GM18511 (cell line): ENCODE measurements at regions not wholly inside any gene's neighbourhood (a gene's known extent, or its start where the extent isn't known, plus 50 kb on each side); places are given as distances from the start of the nearest gene placed in this dataset.
"Not testable (repeated sequence)": the region's sequence is repeated elsewhere in the genome, so short reads cannot be mapped to it uniquely, and the experiment has no call there.

ENCODE experiments used
- ATAC-seq: cut with Tn5 transposase; IDR thresholded peaks from one replicate; pipeline ENCODE4 v1.9.1; 2021; ENCODE audit warnings: mild to moderate bottlenecking, moderate library complexity; ENCODE audit not compliant: unreplicated experiment

DNA sequence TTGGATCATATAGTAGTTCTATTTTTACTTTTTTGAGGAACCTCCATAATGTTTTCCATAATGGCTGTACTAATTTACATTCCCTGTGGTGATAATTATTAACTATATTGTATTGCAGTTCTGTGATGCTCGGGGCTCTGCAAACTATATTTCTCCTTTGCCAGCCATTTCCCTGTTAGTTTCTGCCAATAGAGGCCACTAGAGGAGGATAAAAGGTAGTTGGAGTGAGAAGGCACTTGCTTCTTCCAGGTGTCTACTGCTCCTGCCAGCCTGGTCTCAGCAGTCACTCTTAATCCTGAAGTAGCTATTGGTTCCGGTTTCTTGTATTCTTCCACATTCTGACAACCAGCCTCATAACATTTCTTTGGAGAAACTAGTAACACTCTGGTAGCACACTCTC, 233.9 kb upstream of the GBE1 start:
- no peak for ATAC-seq

DNA sequence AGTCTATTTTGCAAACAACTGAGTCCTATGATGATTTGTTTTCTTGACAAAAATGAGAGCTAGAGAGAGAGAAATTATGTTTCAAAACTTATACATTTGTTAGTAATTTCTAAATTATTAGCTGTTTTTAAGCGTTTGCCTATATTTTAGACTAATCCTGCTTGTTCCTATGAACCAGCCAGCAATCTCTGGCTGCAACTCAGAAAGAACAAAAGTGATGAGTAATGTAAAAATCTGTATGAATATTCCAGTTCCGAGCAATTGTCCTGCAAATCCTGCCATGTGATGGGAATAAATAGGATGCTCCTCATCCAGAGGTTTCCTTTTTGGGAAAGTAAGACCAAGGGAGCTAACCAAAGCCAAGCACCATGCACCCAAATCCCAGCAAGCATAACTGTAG, 228.3 kb upstream of the GBE1 start:
- no peak for ATAC-seq

DNA sequence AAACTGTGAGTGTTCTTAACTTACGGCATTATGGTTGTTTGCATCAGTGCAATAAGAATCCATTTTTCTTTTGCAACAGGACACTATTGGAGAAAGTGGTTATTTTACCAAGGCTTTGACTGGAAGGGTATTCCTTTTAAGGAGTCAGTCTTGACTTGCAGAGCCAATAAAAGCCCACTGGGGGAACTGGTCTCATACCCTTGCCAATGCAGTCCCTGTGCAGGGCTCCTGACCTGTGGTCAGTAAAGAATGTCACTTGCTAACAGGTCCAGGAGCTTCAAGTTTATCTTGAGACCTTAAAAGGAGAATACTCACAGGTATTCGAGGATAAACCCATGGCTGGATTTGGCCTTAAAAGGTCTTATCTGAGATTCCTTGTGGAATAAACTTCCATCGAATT, 227.8 kb upstream of the GBE1 start:
- no peak for ATAC-seq

DNA sequence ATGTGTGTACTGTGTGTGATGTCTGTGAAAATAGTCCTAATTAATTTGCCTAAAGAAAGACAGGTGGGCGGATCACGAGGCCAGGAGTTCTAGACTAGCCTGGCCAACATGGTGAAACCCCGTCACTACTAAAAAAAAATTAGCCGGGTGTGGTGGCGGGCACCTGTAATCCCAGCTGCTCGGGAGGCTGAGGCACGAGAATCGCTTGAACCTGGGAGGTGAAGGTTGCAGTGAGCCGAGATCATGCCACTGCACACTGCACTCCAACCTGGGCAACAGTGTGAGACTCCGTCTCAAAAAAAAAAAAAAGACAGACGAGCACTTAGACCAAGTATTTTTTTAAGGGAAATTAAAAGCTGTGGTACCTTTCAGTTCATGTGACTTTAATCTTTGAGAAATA, 226.0 kb upstream of the GBE1 start:
- not testable (repeated sequence) for ATAC-seq

DNA sequence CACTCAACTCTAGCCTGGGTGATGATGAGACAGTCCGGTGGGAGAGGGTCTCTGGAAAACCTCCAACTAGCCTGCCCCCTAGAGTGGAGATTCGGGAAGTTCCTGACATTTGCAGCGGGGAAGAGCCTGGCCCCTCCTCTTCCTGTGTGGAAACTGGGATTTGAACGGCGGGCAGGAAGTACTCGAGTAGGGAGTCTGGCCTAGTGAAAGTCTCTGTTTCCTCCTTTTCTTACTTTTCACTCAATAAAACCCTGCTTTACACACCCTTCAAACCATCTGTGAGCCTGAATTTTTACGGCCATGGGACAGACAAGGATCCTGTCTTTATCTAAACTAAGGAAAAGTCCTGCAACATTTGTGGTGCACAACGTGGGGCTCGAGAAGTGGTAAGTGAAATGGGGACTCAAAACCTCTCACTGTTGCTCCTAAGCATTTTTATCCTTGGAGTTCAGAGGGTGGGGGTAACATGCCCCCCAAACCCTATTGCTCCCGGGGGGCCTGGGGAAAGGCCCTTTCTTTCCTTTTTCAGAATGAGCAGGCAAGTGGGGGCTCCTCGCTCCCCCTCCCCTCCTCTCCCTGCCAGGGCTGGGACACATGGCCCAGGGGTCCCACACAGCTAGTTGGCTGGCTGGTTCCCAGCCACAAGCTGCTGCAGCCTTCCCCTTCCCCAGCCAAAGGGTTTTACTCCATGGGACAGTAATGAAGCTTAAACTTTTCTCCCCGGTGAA, 224.7 kb upstream of the GBE1 start:
- ATAC-seq, result no peak

DNA sequence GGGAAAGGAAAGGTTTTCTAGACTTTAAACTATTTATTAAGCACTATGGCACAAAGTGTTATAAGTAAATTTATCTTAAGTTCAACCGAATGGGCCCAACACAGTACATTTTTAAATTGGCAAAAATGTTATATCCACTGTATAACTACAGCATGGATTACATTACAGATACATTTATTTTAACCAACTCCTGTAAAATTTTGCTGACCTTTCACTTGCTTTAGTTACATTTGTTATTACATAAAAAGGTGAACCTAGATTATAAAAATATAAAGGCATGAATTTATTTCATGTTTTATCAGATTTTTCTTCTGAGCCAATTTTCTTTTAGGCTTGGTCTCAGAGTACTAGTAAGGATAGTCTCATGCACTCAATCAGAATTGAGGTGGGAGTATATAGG, 221.9 kb upstream of the GBE1 start:
- ATAC-seq, result no peak

DNA sequence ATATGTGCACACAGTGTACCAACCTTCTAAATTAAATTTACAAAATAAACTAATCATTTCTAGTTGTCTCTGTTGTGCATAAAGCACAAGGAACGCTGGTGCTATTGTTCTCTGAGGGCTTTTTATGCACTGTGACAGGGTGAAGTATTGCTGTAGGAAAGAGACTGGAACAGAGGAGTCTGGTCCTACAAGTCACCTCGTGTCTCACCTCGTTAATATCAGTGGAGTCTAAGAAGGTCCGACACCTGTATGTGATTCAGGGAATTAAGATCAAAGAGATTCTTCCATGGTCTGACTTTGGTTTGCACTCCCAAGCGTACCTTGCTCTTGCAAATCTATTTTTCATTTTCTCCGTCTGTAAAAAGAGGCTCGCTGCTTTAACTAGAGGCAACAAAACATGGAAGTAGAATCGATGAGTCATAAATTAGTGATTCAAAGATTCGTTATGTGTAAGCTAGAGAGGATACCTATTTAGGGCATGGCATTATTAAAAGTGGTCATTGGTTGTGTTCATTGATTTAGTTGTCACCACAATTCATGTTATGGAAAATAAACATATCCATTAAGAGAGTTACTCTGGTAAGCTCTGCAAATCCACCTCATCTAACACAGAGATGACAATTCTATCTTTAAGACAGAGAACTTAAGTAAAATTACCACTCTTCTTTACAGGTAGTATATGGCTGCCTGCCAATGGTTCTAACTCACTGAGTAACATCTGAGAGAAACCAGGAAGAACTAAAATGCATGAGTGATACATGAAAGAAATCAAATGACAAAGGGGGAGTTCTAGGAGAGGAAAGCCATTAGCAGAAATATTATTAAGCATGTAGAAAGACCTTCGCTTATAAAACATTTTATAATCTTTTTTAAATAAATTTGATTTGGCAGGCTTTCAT, 219.4 kb upstream of the GBE1 start:
- ATAC-seq, result no peak

DNA sequence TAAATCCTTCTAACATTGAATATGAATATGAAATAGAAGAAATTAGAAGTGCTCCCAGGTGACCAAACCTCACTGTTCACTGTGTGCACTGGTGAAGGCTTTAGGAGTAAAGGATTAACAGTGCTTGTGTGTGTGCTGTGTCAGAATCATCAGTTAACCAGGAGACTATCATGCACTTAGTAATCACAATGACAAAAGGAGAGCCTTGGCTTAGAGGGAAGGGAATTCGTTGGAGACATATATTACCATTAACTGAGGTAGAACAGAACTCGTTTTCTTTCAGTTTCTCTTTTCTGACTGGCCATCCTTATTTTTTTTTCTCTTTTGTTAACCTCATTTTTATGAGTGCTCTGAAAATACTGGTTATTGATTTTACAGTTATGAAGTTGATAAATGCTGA, 213.3 kb upstream of the GBE1 start:
- no peak for ATAC-seq

DNA sequence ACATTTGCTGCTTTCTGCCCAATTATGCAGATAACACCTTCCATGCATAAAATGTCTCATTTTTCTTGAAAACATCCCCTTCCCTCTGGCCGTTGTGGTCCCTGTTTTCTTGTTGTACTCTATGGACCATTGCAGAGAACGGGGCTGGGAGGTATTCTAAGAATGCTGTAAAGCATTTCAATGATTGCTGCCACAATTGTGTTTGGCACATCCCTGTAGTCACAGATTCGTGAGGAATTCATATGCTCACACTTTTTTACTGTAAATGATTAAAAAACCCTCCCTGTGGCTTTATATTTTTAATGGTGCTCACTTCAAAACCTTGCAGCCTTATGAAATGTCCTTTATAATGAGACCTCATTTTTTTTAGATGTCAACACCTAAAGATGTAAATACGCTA, 207.2 kb upstream of the GBE1 start:
- no peak for ATAC-seq

DNA sequence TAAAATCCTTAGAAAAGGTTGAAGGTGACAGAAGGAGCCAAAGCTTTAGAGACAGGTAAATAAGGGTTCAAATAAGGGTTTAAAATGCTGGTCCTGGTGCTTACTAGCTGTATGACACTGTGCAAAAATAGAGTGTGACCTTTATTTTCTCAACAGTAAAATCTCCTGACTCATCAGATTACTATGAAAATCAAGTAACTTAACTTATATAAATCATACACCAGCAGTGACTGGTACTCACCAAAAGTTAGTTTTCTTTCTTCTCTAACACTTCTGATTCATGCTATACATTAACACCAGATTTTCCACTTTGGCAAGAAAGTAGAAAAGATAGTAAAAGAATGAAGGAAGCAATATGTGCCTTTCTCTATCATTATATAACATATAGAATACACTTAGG, 205.9 kb upstream of the GBE1 start:
- ATAC-seq, result no peak

DNA sequence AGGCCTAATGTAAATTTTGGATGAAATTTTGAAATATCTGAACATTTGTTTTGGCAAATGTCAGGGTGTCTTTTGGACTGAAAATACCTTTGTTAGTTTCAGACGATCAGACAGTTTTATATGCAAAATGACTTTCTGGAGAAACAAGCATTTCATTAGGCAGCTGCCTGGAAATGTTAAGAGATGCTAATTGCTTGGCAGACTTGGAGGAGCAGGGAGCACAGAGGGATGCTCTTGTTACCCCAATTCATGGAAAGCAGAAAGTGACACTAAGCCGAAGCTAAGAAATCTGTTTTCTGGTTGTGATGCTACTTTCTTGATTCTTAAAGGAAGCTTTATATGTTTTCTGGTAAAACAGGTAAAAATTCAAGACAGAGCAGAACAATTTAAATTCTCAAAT, 204.3 kb upstream of the GBE1 start:
- ATAC-seq, result no peak

DNA sequence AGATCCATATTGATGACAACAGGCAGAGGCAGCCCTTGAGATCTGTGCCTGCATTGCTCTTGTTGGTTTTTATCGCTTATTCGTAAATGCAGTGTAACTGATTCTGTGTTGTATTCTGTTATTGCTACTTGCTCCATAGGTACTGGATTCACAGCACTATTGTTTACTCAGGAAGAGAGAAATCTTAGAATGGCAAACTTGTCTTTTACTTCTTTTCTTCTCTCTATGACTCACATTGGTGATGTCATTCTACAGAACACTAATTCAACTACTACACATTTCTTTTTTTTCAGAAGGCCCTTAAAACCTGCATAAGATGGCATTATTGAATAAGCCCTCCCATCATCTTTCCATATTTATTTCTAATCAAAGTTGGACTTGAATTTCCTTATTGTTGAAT, 201.0 kb upstream of the GBE1 start:
- ATAC-seq, result no peak

DNA sequence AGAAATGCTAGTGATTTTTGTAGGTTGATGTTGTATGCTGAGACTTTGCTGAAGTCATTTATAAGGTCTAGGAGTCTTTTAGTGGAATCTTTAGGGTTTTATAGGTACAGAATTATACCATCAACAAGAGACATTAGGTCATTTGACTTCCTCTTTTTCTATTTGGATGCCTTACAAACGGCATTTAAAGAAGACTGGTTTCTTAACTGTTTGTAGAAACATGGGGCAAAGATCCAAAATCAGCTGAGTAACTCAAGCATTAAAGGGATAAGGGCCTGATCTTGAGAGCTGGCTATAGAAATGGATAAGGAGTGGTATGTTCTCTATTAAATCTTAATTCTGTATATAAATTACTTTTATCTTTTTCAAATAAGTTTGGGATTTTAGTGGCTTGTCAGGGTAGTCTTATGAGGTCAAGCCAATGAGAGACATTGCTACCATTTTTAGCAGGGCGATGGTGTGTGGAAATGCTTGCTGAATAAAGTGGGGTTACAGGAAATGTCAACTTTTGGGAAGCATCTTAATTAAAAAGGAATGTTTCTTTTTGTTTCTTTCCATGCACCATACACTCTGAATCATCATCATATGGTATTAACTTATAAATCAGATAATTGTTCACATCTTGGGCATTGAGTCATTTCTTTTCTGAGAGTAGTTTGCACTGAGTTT, 197.7 kb upstream of the GBE1 start:
- no peak for ATAC-seq

DNA sequence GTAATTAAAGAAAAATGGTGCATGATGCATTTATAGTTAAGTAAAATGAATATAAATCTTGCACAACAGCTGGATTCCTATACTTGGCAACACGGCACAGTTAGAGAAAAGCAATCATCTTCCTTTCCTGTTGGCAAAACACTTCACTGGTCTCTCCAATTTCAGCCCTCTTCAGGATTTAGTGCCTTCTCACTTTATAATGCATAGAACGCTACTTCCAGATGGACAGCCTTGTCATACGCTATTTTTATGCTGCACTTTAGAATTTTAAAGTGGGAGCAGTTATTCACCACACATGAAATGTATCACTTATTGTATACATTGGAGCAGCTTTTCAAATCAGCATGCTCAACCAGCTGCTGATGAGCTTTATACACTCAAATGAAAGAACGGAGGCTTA, 194.4 kb upstream of the GBE1 start:
- ATAC-seq, result no peak

DNA sequence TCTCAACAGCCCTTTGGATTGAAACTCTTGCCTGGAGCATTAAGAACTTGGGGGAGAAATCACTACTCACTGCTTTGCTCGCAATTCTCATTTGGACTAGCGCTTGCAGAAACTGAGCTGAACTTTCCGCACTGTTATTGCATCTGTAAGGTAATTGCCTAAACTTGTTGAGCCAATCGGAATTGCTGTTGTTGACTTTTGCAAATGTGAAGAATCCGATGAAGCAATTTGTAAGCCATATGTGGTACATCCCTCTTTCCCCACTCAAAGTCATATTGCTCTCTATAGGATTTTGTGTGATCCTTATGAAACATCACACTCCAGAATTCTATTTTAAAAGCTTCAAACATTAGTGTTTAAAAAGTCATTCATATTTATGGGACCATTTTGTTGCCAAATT, 191.7 kb upstream of the GBE1 start:
- ATAC-seq, result no peak

DNA sequence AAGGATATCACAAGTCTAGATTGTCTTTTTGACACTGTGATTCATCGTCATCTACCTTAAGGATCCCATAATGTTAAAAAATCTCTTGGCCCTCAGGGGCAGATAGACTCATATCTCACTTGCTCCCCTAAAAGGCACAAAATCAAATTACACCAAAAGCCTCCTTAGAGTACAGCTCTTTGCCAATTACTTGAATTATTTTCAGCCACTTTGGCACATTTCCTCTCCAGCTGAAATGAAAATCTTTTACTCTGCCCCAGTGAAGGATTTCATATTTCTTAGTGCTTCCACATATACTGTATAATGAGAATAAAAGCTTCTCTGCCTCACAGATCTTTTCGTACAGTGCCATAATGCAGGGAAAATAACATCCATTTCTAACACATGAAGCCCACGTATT, 190.7 kb upstream of the GBE1 start:
- ATAC-seq, result no peak

DNA sequence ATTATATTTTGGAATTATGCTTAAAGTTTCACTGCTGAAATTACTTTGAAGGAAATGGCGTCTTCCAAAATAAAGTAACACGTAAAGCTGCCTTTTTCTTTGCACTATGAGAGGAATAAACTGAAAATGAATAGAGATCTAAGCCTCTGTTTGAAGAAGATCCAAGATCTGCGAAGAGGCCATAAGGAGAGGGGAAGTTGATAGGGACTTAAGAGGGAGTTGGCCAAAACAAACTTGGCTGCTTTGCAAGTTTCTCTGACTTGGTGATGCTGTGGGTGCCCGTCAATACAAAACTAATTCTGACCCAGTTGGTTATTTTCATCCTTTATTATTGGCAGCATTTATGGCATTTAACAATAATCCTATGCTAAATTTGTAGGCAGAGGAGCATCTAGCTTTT, 190.2 kb upstream of the GBE1 start:
- ATAC-seq, result no peak

DNA sequence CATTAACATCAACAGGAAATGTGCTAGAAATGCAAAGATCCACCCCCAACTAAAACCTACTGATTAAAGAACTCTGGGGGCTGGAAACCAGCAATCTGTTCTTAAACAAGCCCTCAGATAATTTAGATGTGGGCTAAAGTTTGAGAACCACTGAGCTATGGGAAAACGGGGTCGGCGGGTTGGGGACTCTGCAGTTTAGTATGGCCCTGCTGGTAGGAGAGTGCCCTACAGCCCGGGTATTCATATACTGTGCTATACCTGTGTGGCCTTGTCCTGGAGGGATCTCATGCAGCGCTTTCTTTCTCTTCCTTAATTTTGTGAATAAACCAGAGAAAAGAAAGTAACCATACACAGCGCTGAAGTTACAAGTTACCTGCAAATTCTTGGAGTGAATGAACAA, 189.7 kb upstream of the GBE1 start:
- ATAC-seq, result no peak

DNA sequence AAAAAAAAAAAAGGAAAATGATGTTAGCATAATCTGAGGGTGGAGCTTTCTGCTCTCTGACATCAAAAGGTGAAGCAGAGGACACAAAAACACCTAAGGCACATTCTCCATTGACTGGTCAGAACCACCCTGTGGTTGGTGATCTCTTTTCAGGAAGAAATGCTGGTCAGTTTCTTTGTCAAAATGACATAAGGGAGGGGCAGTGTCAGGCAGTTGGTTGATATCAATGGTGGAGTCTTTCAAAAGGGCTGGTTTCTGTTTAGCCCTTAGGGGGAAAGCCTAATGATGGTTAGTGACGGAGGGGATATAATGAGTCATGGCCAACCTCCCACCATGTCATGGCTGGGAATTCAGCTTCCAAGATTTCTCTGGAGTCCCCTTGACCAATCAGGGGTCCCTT, 185.9 kb upstream of the GBE1 start:
- no peak for ATAC-seq

DNA sequence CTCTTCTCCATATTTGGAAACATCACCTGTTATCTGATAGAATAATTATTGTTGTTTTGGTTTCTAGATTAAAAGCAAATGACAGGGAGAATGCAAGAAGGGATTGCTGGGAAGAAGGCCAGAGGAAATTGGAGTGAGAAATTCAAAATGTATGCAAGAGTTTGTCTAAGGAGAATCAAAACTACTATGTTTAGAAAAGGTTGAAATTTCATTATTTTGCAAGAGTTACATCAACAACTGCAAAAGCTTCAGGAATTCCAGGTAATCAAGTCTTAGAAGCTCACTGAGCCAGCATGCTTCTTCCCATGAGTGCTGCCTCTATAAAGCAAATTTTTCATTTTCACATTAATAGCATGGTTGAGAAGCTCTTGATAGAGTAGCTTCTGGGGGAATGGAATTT, 177.2 kb upstream of the GBE1 start:
- no peak for ATAC-seq

DNA sequence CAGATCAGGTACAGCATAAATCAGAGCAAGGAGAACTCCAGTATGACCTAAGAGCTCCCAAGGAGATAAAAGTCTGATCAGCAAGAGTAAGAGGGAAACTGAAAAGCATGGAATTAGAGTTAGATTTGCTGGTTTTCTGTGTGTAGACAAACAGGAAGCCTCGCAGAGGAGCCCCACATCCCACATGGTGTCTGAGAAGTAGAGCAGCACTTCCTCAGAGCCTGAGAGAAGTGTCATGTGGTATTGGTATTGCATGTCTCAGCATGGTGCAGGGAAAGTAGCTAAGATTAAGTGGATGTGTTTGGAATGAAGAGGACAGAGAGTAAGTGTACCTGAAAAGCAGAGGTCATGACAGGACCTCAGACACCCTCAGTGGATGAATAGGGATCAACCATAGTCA, 175.4 kb upstream of the GBE1 start:
- ATAC-seq, result no peak

DNA sequence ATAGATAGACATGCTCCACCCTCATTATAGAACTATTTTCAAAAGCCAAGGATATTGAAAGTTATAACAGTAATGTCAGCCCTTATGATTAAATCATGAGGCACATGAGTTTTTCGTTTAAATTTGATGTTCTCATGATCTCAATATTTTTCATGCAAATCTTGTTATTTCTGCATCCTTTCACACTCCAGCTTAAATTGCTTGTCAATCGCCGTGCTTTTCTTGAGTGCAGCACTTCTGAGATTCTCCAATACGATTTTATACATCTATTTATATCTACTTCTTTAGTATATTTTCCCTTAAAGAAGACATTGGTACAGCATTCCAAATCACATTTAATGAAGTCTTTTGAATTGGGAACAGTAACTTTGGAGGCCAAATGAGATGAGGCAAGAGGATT, 171.2 kb upstream of the GBE1 start:
- ATAC-seq, result no peak
